GM18868 (cell line): ENCODE measurements at regions not wholly inside any gene's neighbourhood (a gene's known extent, or its start where the extent isn't known, plus 50 kb on each side); places are given as distances from the start of the nearest gene placed in this dataset.
A peak's percentile ranks its signal among the peaks of the same experiment; 100 is the strongest.

Experiments
- ATAC-seq: cut with Tn5 transposase; IDR thresholded peaks from one replicate; pipeline ENCODE4 v1.9.1; 2021; ENCODE audit warnings: mild to moderate bottlenecking, moderate library complexity; ENCODE audit not compliant: unreplicated experiment

DNA sequence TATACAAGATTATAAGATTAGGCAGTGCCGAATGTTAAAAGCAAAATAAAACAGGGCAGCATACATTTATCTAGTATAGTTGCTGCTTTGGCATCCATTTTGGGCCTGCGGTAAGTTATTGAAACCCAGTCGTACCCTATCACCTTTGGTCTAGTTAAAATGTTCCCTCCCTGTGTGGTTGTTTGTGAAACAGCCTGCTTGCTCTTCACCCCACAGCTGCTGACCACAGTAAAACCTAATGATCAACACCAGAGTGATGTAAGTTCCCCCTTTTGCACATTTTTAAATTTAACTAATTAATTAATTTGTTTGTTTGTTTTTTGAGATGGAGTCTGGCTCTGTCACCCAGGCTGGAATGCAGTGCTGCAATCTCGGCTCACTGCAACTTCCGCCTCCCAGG is 50.3 kb upstream of the TXNDC5 start:
- ATAC-seq: peak; percentile 26
